ENCODE measurements at regions not wholly inside any gene's neighbourhood (a gene's known extent, or its start where the extent isn't known, plus 50 kb on each side); places are given as distances from the start of the nearest gene placed in this dataset.
A peak's percentile ranks its signal among the peaks of the same experiment; 100 is the strongest.

DNA sequence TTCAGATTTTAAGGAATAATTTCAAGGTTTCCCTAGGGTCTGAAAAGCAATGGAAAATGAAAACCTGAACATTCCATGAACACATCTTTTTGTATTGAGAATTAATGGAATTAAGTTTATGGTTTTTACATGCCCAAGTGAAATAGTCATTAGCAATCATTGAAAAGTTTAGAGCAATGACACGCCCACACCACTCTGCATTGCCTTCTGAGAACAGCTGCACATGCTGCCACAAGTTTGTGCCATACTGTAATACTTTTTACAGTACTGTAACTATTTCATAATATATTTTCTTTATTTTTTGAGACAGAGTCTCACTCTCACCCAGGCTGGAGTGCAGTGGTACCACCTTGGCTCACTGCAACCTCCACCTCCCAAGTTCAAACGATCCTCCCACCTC, 345.2 kb upstream of the PMFBP1 start:
- DNase-seq = no peak

DNA sequence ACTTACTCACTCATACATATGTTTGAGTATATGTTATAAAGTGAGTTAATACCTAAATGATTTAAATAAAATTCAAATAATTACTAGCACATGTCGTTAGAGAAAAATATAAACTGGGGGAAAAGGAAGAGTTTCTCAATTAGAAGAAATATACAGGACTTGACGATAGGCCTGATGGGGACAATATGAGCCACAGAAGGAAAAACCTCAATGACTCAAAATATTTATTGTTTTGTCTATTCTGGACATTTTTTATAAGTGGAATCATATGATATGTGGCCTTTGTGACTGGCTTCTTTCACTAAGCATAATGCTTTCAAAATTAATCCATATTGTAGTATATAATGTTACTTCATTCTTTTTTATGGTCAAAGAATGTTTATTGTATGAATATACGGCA, 339.2 kb upstream of the PMFBP1 start:
- no peak for DNase-seq

DNA sequence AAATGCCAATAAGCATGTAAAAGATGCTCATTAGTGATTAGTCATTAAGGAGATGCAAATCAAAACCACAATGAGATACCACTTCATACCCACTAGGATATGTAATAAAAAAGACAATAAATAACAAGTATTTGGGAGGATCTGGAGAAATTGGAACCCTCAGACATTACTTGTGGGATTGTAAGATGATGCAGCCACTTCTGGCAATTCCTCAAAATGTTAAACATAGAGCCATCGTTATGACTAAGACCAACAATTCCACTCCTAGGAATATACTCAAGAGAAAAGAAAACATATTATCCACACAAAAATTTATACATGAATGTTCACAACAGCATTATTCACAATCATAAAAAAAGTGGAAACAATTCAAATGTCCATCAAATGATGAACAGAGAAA, 336.2 kb upstream of the PMFBP1 start:
- no peak for DNase-seq

DNA sequence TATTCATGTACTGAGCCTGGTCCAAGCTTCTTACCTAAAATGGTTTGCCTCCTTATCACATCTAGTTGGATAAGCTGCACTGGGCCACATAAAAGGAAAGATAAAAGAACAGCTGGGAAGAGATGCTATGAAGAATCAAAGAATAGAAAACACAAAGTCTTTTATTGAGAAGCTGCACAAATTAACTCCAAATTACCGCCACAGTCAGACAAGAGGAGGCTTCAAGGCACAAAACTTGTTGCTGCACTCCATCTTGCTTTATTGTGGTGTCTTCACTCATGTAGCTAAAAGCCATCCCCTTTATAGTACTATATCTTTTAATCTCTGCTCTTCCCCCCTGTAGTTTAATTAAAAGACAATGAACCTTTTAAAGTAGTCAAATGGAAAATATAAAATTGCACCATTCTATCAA, 330.6 kb upstream of the PMFBP1 start:
- no peak for DNase-seq

DNA sequence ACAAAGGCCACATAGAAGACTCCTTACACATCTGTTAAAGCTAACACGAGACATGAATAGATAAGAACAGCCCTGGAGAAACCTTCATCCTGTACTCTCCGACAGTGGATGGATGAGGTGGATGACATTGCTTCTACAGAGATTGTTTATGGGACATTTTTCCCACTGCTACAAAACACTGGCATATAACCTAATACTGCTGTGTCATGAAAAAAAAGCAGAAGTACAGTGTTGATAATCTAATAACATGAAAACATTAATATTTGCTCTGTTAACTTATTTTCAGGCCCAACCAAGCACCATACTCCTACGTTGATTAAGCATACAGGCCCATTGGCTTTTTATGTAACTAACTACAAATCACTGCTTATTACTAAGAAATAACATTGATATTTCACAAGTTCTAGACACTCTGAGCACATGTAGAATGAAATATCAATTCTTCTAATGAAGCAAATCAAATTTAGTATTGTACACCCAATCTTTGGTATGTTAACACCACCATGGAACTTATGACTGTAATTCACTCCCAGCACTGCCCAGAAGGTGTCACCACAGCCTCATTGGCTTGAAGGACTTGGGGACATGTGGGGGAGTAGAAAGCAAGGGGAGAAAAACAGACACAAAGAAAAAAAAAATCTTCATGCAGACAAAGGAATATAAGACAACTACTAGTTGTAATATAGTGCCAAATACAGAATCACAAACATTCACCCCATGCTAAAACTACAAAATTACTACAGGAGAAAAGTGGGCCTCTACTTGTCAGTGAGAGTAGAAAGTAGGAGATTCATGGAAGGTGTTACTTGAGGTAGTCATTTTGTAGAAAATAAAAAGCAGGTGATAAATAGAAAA, 330.0 kb upstream of the PMFBP1 start:
- DNase-seq = peak in 39 of 58 donors; percentile 0 to 53 (median 7)

DNA sequence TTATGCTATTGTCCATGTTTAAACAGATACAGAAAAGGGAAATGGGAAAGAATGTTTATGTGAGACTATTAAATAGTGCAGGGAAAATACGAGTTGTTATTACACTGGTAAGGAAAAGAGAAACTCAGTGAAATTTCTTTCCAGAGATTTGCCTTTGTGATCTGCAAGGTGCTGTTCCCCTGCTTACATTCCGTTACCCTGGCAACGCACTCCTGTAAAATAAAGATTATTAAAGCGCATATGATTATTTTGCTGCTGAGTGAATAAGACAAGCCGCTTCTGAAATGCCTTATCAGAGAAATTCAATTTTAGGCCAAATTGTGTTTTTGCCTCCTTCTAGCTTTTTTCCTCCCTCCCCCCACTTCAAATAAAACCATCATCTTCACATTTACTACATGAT, 328.6 kb upstream of the PMFBP1 start:
- DNase-seq = no peak

DNA sequence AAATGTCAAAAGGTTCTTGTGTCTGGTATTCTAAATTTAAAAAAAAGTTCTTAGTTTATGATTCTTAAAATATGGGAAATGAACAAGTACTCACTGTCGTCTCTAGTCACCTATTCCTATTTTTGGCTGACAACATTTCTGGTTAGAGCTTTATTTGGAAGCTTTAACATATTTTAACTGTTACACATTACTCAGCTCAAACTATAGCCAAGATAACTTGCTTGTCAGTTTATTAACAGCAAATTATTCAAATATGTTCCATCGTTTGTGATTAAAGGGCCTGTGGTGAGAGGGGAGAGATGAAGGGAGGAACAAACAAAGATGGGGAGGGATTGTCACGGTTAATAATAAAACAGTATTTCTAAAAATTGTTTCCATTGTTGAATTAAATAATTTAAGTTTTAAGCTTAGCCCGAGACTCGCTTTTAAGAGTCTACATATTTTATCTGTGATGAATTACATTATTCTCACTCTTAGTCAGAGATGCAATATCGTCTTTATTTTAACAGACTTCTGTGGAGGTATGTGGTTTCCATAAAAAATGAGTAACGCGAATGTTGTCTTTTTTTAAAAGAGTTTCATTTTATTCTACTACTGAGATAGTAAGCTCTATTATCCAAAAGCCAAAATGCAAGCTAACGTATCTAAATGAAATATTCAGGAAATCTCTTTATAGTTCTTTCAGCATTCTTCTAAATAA, 321.9 kb upstream of the PMFBP1 start:
- no peak for DNase-seq

DNA sequence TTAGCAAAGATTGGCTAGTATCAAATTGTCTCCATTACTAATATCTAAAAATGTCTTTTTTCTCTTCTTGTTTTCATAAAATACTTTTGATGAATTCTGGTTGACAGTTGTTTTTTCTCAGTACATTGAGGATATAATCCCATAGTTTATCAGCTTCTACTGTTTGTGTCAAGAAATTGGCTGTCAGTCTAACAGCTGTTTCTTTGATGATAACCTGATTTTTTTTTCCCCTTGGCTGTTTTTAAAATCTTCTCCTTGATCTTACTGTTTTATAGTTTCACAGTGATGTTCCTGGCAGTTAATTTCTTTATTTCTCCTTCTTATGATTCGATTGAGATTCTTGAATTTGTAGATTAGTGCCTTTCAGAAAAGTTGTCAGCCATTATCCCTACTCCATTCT, 315.3 kb upstream of the PMFBP1 start:
- no peak for DNase-seq

DNA sequence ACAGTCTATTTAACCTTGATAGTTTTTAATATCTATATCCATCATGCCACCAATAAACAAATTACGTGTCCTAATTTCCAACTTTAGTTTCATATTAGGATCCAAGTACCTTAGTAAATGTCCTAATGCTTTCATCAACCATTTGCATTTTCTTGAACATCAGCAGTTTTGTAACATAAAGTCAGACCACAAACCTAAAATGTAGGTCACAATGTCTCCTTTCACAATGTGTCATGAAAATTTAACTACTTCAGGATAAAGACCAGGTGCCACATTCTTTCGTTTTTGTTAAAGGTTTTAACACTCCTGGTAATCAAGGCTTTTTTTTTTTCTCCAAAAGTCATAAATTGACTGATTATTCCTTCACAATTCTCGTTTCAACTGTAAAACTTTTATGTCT, 310.7 kb upstream of the PMFBP1 start:
- no peak for DNase-seq

DNA sequence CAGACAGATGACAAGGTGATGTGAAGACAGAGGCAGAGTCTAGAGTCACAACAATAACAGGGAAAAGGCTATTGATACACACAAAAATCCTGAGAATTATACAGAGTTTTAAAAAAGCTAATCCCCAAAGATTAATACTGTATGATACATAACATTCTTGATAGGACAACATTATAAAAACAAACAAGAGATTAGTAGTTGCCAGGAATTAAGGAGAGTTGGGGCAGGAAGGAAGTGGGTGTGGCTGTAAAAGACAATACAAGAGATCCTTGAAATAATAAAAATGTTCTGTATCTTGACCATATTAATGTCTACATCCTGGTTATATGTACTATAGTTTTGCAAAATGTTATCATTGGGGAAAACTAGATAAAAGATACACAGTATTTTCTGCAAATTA, 309.5 kb upstream of the PMFBP1 start:
- DNase-seq = no peak

DNA sequence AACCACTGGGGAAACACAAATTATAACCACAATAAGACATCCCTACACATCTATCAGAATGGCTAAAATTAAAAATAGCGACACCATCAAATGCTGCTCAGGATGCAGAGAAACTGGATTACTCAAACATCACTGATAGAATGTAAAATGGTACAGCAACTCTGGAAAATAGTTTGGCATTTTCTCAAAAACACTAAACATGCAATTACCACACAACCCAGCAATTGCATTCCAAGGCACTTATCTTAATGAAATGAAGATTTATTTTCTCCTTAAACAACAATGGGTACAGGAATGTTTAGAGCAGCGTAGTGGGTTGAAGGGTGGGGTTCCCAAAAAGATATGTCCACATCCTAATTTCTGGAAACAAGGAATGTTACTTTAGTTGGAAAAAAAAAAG, 309.0 kb upstream of the PMFBP1 start:
- no peak for DNase-seq

DNA sequence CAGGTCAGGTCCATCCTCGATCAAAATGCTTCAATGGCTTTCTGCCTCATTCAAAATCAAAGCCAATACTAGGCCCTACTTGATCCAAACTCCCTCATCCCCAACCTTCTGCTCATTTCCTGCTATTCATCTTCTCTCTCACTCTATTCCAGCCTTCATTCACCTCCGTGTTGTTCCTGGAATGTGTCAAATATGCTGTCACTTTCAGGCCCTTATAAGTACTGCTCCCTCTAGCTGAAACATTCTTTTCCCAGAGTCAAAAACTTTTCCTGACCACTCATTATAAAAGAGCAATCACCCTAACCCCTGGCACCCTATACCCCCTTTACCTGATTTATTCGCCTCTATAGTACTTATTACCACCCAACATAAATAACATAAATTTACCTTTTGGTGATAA, 303.7 kb upstream of the PMFBP1 start:
- no peak for DNase-seq

DNA sequence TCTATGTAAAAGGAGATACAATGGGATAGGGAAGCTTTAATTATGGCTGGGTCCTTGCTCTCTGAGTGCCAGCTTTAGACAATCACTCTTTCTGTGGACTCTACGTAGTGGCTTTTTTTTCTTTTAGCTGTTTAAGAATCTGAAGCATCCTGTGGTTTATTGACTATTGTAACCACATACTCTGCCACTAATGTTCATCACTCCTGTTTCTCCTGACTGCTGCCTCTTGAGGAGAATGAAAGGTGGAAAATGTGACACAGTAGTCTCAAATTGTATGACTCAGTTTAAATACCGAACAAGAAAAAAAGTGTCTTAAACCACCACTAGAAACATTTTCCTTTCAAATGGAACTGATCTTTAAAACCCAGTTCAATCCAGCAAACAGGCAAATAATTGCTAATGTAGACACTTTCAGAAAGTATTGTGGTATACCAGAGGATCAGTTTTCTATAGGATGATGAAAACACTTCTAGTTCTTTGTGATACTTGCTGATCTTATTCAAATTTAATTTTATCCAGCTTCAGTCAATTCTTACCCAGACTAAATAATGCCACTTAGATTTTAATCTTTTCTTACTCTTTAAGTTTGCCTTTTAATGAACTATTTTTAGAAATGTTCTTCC, 302.7 kb upstream of the PMFBP1 start:
- no peak for DNase-seq

DNA sequence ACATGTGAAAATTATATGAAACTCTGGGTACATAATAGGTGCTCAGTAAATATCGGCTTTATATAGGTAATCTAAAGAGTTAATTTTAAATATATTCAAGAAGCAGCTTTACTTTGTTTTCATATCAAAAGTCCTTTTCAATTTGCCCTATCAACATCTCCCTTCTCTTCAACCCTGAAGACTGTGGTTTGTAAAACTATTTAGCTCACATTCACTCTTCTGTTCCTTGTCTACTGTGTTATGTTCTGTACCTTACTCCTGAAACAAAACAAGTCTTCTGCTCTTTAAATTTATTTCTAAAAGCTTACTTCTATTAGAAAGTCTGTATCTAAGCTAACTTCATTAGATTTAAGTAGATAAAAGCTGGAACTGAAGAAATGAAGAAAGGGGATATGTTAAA, 301.7 kb upstream of the PMFBP1 start:
- no peak for DNase-seq

DNA sequence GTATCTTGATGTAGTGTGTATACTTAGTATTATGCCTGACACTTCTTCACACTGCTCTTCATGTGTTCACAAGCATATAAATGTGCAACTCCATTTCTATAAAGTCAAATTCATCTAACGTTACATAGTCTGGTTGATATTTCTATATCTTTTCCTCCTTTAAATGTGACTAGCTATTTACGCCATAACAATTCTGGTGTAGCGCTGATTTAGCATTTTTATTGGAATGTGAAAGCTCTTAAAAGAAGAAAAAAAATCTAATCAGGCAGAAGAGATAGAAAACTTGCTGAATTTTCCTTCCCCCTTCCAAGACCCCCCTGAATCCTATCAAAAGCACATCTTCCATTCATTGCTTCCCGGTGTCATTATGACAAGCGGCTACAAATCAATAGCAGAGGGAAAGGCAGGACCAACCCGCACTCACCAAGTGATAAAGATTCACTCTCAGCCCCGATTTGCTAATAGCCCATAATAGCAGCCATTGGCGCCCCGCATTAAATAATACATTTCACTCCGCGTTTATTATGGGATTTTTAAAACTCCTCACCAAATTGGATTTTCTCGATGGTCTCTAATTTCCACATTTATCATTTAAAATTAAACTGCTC, 299.5 kb upstream of the PMFBP1 start:
- no peak for DNase-seq

DNA sequence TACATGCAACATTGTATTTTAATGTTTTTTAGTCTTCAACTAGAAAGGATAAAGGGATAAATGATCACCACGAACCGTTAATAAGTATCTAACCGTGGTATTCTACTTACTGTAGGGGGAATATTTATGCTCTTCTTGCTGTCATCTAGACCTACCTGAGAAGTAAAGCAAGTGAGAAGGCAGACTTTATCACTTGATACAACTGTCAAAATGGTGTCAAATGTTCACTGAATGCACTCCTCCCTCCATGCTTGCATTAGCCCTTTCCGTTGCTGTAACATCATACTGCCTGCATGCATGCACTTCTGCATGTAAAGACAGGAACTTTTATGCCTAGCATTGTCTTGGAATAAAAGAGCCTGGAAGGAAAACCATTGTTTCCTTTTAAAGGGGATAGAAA, 298.6 kb upstream of the PMFBP1 start:
- no peak for DNase-seq

DNA sequence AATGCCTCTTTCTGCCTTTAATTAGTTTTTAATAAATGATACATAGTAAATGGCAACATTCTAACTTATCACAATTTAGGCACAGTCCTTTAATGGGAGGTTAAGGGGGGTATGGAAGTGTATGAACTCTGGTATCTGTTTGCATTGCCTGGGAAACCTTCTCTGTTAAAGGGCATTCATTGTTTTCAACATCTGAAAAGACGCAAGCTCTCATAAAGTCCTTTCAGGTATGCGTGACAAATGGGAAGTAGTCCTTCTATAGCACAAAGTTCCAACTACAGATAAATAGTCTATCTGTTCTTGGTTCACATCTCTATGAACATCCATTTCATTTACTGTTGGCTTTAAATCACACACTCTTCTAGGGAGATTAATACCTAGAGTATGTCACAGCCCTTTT, 298.0 kb upstream of the PMFBP1 start:
- no peak for DNase-seq

DNA sequence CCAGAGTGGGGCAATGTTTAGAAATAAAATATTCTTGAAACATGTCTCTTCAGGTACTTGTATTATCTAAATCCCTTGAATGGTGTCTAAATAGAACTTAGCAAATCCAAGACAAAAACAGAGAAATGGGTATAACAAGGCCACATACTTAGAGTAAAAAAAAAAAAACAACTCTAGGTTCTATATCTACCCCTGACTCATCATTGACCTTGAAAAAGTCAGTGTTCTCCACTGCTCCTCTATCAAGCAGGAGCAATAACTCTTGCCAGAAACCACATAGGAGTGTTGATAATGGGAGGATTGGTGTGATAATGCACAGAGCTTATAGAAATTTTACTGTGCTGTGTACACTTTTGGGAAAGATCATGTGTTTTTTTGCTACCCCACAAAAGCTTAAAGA, 296.6 kb upstream of the PMFBP1 start:
- DNase-seq = no peak

DNA sequence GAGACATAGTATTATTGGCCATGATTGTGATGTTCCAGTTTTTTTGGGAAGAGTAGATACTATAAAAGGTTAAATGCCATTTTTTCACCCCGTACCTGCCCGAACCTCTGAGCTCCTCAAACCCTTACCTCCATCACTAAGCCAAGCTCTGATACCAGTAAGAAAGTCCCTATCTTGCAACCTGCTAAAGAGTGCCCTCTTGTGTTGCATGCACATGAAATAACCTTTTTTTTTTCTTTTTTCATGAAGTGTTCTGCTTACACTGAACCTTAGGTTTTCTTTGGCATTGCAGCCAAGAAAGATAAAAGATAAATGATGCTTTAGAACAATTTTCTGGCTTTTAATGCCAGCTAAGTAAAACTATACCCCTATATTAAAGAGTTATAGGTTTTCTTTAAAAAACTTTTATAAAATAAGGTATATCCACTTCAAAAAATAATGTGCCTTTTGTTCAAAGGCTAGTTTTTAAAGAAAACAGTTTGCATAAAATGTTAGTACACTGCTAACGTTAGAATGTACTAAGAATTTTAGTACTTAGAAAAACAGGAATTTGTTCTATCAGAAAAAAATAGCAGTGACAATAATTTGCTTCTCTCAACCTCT, 295.3 kb upstream of the PMFBP1 start:
- DNase-seq = peak in 5 of 58 donors; percentile 0 to 42 (median 4)

DNA sequence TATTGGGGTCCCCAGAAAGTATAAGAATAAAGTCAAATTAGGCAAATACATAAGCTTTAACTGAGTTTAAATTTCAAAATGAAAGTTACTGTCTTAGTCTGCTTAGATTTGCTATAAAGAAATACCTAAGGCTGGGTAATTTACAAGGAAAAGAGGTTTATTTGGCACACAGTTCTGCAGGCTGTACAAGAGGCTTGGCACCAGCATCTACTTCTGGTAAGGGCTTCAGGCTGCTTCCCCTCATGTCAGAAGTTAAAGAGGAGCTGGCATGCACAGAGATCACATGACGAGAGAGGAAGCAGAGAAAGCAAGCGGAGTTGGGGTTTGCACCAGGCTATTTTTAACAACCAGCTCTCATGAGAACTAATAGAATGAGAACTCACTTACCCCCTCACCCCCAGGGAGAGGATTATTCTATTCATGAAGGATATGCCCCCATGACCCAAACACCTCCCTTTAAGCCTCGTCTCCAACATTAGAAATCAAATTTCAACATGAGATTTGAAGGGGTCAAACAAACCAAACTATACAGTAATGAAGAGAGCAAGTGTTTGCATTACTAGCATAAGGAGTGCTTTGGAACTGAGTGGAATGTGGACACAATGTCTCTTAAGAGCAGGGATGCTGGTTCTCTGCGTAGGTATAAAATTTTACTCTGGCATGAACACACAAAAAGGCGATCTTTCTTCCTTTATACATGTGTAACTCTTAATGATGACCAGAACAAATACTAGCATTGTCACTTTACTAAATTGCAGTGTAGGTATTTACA, 292.8 kb upstream of the PMFBP1 start:
- DNase-seq = no peak

DNA sequence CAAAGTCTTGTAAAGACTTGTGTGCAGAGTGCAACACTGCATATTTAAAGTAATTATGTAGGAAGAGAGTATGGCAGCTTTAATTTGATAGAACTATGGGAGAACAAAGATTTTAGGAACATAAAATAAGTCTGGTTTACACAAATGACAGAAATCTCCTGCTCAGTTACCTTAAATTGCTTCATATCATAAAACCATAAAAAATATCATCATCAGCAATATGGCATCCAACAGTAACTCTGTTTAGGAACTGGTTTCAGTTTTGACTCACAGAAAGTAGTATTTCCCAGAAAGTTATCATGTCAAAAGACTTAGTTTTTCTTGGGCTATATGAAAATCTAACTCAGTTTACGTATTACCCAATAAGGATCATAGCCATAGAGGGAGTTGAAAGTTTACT, 292.1 kb upstream of the PMFBP1 start:
- no peak for DNase-seq

All from anterior cingulate cortex (tissue), 58 donors.